HCT116 (cell line): ENCODE measurements at regions not wholly inside any gene's neighbourhood (a gene's known extent, or its start where the extent isn't known, plus 50 kb on each side); places are given as distances from the start of the nearest gene placed in this dataset.

Experiments
- ATAC-seq: fragments of 200-7000 bp; cut with Tn5 transposase; 2 replicates; pipeline ENCODE4 v1.9.1; 2020; ENCODE audit warnings: mild to moderate bottlenecking, moderate library complexity
- BruUV-seq: library from RNA; stranded (reverse); fragments of 400-500 nt; replicated peaks from 2 replicates; lab custom pipeline; 2021; lab: Mats Ljungman, UMichigan
- CTCF ChIA-PET: fragments of 300-600 bp; sonication (Branson Sonifier 250); formaldehyde crosslinking; loops from one replicate; lab custom pipeline; 2021; ENCODE audit warnings: antibody characterized with exemption; lab: Charles Lee
- POLR2A ChIA-PET: fragments of 300-600, 350-600 bp; sonication (Branson Sonifier 250); formaldehyde crosslinking; loops from one replicate; lab custom pipeline; 2021; ENCODE audit warnings: antibody characterized with exemption; lab: Charles Lee
- RAD21 ChIA-PET, 2 experiments: fragments of 300-600 bp; sonication (Branson Sonifier 250); formaldehyde crosslinking; loops; one replicate each; lab custom pipeline; 2023; ENCODE audit warnings: low total read pairs in 2 of 2; ENCODE audit not compliant: uncharacterized antibody in 2 of 2, unreplicated experiment in 2 of 2, low non-redundant PET in 1 of 2; lab: Charles Lee
- DNase-seq: peaks from one replicate; pipeline ENCODE4 v3.0.0-alpha.2; 2010; ENCODE audit warnings: low read depth, low spot score
- H2AFZ ChIP-seq: fragments of 200-600 bp; shearing (Covaris generic), sonication (generic); 2 replicates; pipeline ENCODE4 v1.6.1; 2017; ENCODE audit warnings: low read depth, mixed run types, mixed read lengths, antibody characterized with exemption, low read length; ENCODE audit not compliant: poor library complexity, severe bottlenecking
- H3K27ac ChIP-seq: 2 replicates; pipeline ENCODE4 v1.5.1; 2012; ENCODE audit warnings: low read depth, low read length
- H3K27me3 ChIP-seq: fragments of 200-600 bp; sonication (generic); 2 replicates; pipeline ENCODE4 v1.6.1; 2016; ENCODE audit warnings: mixed run types, low read length, mixed read lengths; ENCODE audit not compliant: insufficient read depth
- H3K36me3 ChIP-seq, 2 experiments: fragments of 200-500 bp in 1 of 2; fragments of 200-600 bp in 1 of 2; sonication (Bioruptor generic) in 1 of 2; sonication (generic) in 1 of 2; 2 replicates each; pipeline versions ENCODE4 v1.5.1 to v1.6.1; 2014 to 2016; ENCODE audit warnings: low read length in 2 of 2, inconsistent platforms in 1 of 2, mixed read lengths in 1 of 2, mixed run types in 1 of 2; ENCODE audit not compliant: insufficient read depth in 2 of 2, control insufficient read depth in 1 of 2
- H3K4me1 ChIP-seq, 2 experiments: fragments of 200-600 bp in 1 of 2; sonication (generic) in 1 of 2; 2 replicates each; pipeline versions ENCODE4 v1.5.1 to v1.6.1; 2012 to 2017; ENCODE audit warnings: low read length in 2 of 2, inconsistent platforms in 1 of 2, mild to moderate bottlenecking in 1 of 2, mixed read lengths in 1 of 2, mixed run types in 1 of 2, moderate library complexity in 1 of 2; ENCODE audit not compliant: insufficient read depth in 2 of 2, control insufficient read depth in 1 of 2
- H3K4me2 ChIP-seq: fragments of 200-600 bp; sonication (generic); 2 replicates; pipeline ENCODE4 v1.6.1; 2017; ENCODE audit warnings: mixed run types, low read length, mixed read lengths
- H3K4me3 ChIP-seq, 2 experiments: fragments of 200-600 bp in 1 of 2; sonication (generic) in 1 of 2; replicated peaks in 1 of 2; 2 replicates each; pipeline ENCODE4 v1.5.1; 2011 to 2016; ENCODE audit warnings: low read length in 2 of 2, control low read depth in 1 of 2, low read depth in 1 of 2, mild to moderate bottlenecking in 1 of 2, mixed read lengths in 1 of 2, mixed run types in 1 of 2
- H3K79me2 ChIP-seq: fragments of 200-600 bp; sonication (generic); 2 replicates; pipeline ENCODE4 v1.6.1; 2017; ENCODE audit warnings: mild to moderate bottlenecking, mixed run types, low read length, moderate library complexity, mixed read lengths; ENCODE audit not compliant: insufficient read depth
- H3K9ac ChIP-seq: fragments of 200-600 bp; sonication (generic); 2 replicates; pipeline ENCODE4 v1.6.1; 2016; ENCODE audit warnings: low read length, mixed read lengths
- H3K9me2 ChIP-seq: fragments of 200-600 bp; sonication (generic), shearing (Covaris generic); 2 replicates; pipeline ENCODE4 v1.6.1; 2017; ENCODE audit warnings: mixed run types, mild to moderate bottlenecking, moderate library complexity; ENCODE audit not compliant: insufficient read depth
- H3K9me3 ChIP-seq, 2 experiments: fragments of 200-500 bp in 1 of 2; fragments of 200-600 bp in 1 of 2; sonication (Bioruptor generic) in 1 of 2; sonication (generic) in 1 of 2; 2 replicates each; pipeline ENCODE4 v1.6.1; 2014 to 2017; ENCODE audit warnings: low read length in 2 of 2, mixed read lengths in 2 of 2, inconsistent platforms in 1 of 2, low read depth in 1 of 2, mild to moderate bottlenecking in 1 of 2, mixed run types in 1 of 2, moderate library complexity in 1 of 2; ENCODE audit not compliant: control insufficient read depth in 1 of 2, insufficient read depth in 1 of 2
- H4K20me1 ChIP-seq: fragments of 200-600 bp; sonication (generic), shearing (Covaris generic); 2 replicates; pipeline ENCODE4 v1.6.1; 2017; ENCODE audit warnings: mixed run types, mild to moderate bottlenecking, moderate library complexity; ENCODE audit not compliant: insufficient read depth
- CBX3 ChIP-seq: IDR thresholded peaks from 2 replicates; pipeline ENCODE4 v1.6.1; 2012; ENCODE audit warnings: low read depth
- CEBPB ChIP-seq: IDR thresholded peaks from 2 replicates; pipeline ENCODE4 v1.6.1; 2012; ENCODE audit warnings: low read depth
- EGR1 ChIP-seq: IDR thresholded peaks from 2 replicates; pipeline ENCODE4 v1.6.1; 2012; ENCODE audit warnings: low read depth
- EZH2 ChIP-seq: fragments of 200-600 bp; sonication (generic); IDR thresholded peaks from 2 replicates; pipeline ENCODE4 v1.6.1; 2017; ENCODE audit warnings: antibody characterized with exemption, mixed run types
- EZH2phosphoT487 ChIP-seq: fragments of 200-600 bp; IDR thresholded peaks from 2 replicates; pipeline ENCODE4 v1.6.1; 2018; ENCODE audit warnings: antibody characterized with exemption, borderline replicate concordance
- JUND ChIP-seq: IDR thresholded peaks from 2 replicates; pipeline ENCODE4 v1.6.1; 2012
- POLR2AphosphoS5 ChIP-seq: IDR thresholded peaks from 2 replicates; pipeline ENCODE4 v1.6.1; 2011; ENCODE audit warnings: mild to moderate bottlenecking, low read depth, low read length, moderate library complexity
- RAD21 ChIP-seq: IDR thresholded peaks from 2 replicates; pipeline ENCODE4 v1.6.1; 2012; ENCODE audit warnings: low read depth, mild to moderate bottlenecking
- SIN3A ChIP-seq: IDR thresholded peaks from 2 replicates; pipeline ENCODE4 v1.6.1; 2012; ENCODE audit warnings: low read depth
- SP1 ChIP-seq: IDR thresholded peaks from 2 replicates; pipeline ENCODE4 v1.6.1; 2012; ENCODE audit warnings: low read depth
- SRF ChIP-seq: IDR thresholded peaks from 2 replicates; pipeline ENCODE4 v1.6.1; 2012; ENCODE audit warnings: low read depth
- YY1 ChIP-seq: IDR thresholded peaks from 2 replicates; pipeline ENCODE4 v1.6.1; 2011; ENCODE audit warnings: low read length, low read depth, moderate library complexity, mild to moderate bottlenecking; ENCODE audit not compliant: insufficient replicate concordance; ENCODE audit errors: extremely low read depth
- ZFX ChIP-seq: fragments of 450-650 bp; IDR thresholded peaks from 2 replicates; pipeline ENCODE4 v1.6.1; 2017
- intact Hi-C: fragments of 100-400 bp; cut with micrococcal nuclease; formaldehyde crosslinking; loops from 2 replicates; pipeline ENCODE4 v1.10.0; 2022
- TF ChIP-seq, protein P1 (sequence below), 3 experiments: fragments of 200-600 bp in 1 of 3; sonication (generic) in 1 of 3; IDR thresholded peaks in 2 of 3; conservative IDR thresholded peaks in 1 of 3; 2 replicates each; pipeline ENCODE4 v1.5.1; 2012 to 2017; ENCODE audit warnings: low read depth in 2 of 3, low read length in 2 of 3, antibody characterized with exemption in 1 of 3, borderline replicate concordance in 1 of 3, control low read depth in 1 of 3, mild to moderate bottlenecking in 1 of 3, mixed read lengths in 1 of 3, mixed run types in 1 of 3, moderate library complexity in 1 of 3; ENCODE audit not compliant: insufficient read depth in 1 of 3
- TF ChIP-seq, protein P2 (sequence below): IDR thresholded peaks from 2 replicates; pipeline ENCODE4 v1.6.1; 2012
- TF ChIP-seq, protein P3 (sequence below): IDR thresholded peaks from 2 replicates; pipeline ENCODE4 v1.6.1; 2011; ENCODE audit warnings: mild to moderate bottlenecking, low read length, moderate library complexity; ENCODE audit not compliant: insufficient replicate concordance; ENCODE audit errors: extremely low read depth
- TF ChIP-seq, protein P4 (sequence below): IDR thresholded peaks from 2 replicates; pipeline ENCODE4 v1.6.1; 2012

DNA sequence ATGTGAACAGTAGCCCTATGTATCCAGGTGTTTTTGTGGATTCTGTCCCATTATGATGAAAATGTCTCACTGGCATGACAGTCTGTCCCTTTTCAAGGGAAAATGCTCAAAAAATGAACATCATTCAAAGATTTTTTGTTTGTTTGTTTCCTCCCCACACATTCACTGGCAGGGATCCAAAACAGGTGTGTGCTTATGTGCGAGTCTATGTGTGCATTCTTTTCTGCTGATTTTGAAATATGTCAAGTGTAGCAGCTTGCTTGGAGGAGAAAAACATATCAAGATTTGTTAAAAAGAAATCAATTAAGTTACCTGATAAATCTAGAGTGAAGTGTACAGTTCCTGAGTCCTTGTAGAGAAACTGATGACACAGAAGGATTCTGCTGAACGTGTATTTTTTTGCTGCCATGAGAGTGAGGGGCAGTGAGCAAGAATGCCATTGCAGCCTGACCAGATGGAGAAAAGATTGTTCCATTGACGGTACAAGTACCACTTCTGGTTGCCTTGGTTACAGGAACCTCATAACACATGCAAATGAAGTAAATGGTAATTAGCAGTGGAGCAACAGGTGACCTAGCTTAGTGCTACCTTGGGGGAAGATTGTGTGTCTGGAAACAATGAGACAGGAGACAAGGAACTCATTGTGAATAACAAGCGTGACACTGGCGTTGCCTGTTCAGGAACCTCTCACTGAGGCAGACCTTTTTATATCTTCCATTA, 277.4 kb upstream of the PHYHIPL start:
- Histone ChIP-seq H3K36me3 (no peaks in the 10 kb centered on the region), H2AFZ (no peak overlapping the region), H3K27ac (no peak overlapping the region), H3K27me3 (no peaks in the 10 kb centered on the region), H3K79me2 (no peaks in the 10 kb centered on the region), H3K9me3 (no peaks in the 10 kb centered on the region), H3K9me2 (no peaks in the 10 kb centered on the region), H4K20me1 (no peaks in the 10 kb centered on the region), H3K4me3 (no peak overlapping the region), H3K4me2 (no peak overlapping the region), H3K9ac (no peak overlapping the region), H3K4me1 (peaks cover 0 to 6% of the 10 kb centered on the region in 2 experiments; a peak in 2 of 4 replicates)
- ChIA-PET RAD21 (no interaction called here), POLR2A (no interaction called here), CTCF (no interaction called here)
- no peak for TF ChIP-seq EZH2
- no peak for TF ChIP-seq SRF
- no peak for TF ChIP-seq YY1
- TF ChIP-seq SP1: no peak
- TF ChIP-seq, protein P1, sequence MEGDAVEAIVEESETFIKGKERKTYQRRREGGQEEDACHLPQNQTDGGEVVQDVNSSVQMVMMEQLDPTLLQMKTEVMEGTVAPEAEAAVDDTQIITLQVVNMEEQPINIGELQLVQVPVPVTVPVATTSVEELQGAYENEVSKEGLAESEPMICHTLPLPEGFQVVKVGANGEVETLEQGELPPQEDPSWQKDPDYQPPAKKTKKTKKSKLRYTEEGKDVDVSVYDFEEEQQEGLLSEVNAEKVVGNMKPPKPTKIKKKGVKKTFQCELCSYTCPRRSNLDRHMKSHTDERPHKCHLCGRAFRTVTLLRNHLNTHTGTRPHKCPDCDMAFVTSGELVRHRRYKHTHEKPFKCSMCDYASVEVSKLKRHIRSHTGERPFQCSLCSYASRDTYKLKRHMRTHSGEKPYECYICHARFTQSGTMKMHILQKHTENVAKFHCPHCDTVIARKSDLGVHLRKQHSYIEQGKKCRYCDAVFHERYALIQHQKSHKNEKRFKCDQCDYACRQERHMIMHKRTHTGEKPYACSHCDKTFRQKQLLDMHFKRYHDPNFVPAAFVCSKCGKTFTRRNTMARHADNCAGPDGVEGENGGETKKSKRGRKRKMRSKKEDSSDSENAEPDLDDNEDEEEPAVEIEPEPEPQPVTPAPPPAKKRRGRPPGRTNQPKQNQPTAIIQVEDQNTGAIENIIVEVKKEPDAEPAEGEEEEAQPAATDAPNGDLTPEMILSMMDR (IDR thresholded peaks at IDR 0.05 in 2 of 3, conservative IDR thresholded peaks at IDR 0.05 in 1 of 3; ENCODE audit: borderline replicate concordance in 1 of 3, insufficient read depth in 1 of 3, low read depth in 2 of 3, low read length in 2 of 3): no peak
- TF ChIP-seq EZH2phosphoT487: no peak
- TF ChIP-seq RAD21: no peak
- TF ChIP-seq ZFX: no peak
- no peak for TF ChIP-seq SIN3A
- no peak for TF ChIP-seq JUND
- TF ChIP-seq EGR1: no peak
- no peak for TF ChIP-seq CBX3
- TF ChIP-seq, protein P2, sequence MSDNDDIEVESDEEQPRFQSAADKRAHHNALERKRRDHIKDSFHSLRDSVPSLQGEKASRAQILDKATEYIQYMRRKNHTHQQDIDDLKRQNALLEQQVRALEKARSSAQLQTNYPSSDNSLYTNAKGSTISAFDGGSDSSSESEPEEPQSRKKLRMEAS: no peak
- TF ChIP-seq CEBPB: no peak
- TF ChIP-seq POLR2AphosphoS5: no peak
- TF ChIP-seq, protein P3, sequence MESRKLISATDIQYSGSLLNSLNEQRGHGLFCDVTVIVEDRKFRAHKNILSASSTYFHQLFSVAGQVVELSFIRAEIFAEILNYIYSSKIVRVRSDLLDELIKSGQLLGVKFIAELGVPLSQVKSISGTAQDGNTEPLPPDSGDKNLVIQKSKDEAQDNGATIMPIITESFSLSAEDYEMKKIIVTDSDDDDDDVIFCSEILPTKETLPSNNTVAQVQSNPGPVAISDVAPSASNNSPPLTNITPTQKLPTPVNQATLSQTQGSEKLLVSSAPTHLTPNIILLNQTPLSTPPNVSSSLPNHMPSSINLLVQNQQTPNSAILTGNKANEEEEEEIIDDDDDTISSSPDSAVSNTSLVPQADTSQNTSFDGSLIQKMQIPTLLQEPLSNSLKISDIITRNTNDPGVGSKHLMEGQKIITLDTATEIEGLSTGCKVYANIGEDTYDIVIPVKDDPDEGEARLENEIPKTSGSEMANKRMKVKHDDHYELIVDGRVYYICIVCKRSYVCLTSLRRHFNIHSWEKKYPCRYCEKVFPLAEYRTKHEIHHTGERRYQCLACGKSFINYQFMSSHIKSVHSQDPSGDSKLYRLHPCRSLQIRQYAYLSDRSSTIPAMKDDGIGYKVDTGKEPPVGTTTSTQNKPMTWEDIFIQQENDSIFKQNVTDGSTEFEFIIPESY: no peak
- TF ChIP-seq, protein P4, sequence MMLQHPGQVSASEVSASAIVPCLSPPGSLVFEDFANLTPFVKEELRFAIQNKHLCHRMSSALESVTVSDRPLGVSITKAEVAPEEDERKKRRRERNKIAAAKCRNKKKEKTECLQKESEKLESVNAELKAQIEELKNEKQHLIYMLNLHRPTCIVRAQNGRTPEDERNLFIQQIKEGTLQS: no peak
- ATAC-seq: no peak
- BruUV-seq: no TSS peak
- no peak for DNase-seq
- intact Hi-C loops: no loop called here
